ENCODE measurements at regions not wholly inside any gene's neighbourhood (a gene's known extent, or its start where the extent isn't known, plus 50 kb on each side); places are given as distances from the start of the nearest gene placed in this dataset.

DNA sequence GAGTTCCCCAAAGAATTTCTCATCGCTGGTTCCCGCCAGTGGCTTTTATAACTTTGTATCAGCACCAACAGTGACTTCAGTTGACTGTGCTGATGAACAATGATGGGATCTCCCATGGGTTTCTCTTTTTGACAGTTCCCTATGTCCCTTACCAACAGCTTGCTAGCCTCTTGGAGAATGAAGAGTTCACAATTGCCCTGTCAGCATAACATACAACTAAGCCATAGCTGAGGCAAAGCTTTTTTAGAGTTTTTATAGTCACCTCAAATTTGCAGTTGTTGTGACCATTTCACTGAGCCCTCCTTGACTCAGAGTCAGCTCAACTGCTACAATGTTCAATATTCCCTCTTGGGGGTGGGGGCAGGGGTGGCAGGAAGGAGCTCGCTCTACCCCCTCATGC, 179.8 kb downstream of the TFEC start:
- Histone ChIP-seq H3K79me2 (ENCODE audit: control insufficient read depth, insufficient read depth, low read length) (no peaks in the 10 kb centered on the region), H3K27ac (ENCODE audit: extremely low read depth, low read depth, low read length) (no peak overlapping the region), H3K9ac (ENCODE audit: insufficient read depth in 1 of 2, low read depth in 2 of 2, low read length in 2 of 2) (no peak overlapping the region), H3K4me3 (no peak overlapping the region), H3K4me1 (replicated peaks in 1 of 2; ENCODE audit: control insufficient read depth in 2 of 2, insufficient read depth in 2 of 2, low read length in 2 of 2) (no peaks in the 10 kb centered on the region), H3K36me3 (ENCODE audit: control insufficient read depth, insufficient read depth, low read length) (no peaks in the 10 kb centered on the region), H3K9me3 (replicated peaks; ENCODE audit: control insufficient read depth, insufficient read depth, low read depth, low read length) (no peaks in the 10 kb centered on the region), H3K4me2 (ENCODE audit: insufficient read depth, low read length) (no peak overlapping the region), H4K20me1 (replicated peaks; ENCODE audit: control insufficient read depth, insufficient read depth, low read length) (no peaks in the 10 kb centered on the region), H3K9me1 (ENCODE audit: control insufficient read depth, insufficient read depth, low read length) (no peaks in the 10 kb centered on the region), H3K27me3 (ENCODE audit: control insufficient read depth in 2 of 2, insufficient read depth in 2 of 2, low read length in 2 of 2) (no peaks in the 10 kb centered on the region), H2AFZ (ENCODE audit: low read depth, low read length) (no peak overlapping the region)
- ATAC-seq (no peak), FAIRE-seq (no peak), DNase-seq (ENCODE audit: extremely low read depth in 1 of 4, low spot score in 3 of 4) (no peak)
- TF ChIP-seq MAFG (tag; conservative IDR thresholded peaks at IDR 0.05), result 0 out of 2 replicates have a peak, but pooled peaks have one; percentile 13
- TF ChIP-seq ZSCAN32 (CRISPR knock-in tag; IDR thresholded peaks at IDR 0.05), result no peak
- peak; percentile 48 for TF ChIP-seq MAFK (IDR thresholded peaks at IDR 0.05; ENCODE audit: low read length)
- no peak for TF ChIP-seq ATF7 (IDR thresholded peaks at IDR 0.05)
- no peak for TF ChIP-seq SMAD4 (CRISPR knock-in tag; conservative IDR thresholded peaks at IDR 0.05)
- no peak for TF ChIP-seq NFE2 (IDR thresholded peaks at IDR 0.05; ENCODE audit: low read depth)
- TF ChIP-seq MAFF (IDR thresholded peaks at IDR 0.05; ENCODE audit: low read length), result peak; percentile 25; the same call in 1 of the 2 replicates
- TF ChIP-seq ZNF316 (IDR thresholded peaks at IDR 0.05), result 0 out of 2 replicates have a peak, but pooled peaks have one; percentile 11
- TF ChIP-seq, protein P1, sequence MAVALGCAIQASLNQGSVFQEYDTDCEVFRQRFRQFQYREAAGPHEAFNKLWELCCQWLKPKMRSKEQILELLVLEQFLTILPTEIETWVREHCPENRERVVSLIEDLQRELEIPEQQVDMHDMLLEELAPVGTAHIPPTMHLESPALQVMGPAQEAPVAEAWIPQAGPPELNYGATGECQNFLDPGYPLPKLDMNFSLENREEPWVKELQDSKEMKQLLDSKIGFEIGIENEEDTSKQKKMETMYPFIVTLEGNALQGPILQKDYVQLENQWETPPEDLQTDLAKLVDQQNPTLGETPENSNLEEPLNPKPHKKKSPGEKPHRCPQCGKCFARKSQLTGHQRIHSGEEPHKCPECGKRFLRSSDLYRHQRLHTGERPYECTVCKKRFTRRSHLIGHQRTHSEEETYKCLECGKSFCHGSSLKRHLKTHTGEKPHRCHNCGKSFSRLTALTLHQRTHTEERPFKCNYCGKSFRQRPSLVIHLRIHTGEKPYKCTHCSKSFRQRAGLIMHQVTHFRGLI (CRISPR knock-in tag; IDR thresholded peaks at IDR 0.05), result no peak
- TF ChIP-seq ZNF384 (IDR thresholded peaks at IDR 0.05; ENCODE audit: low read depth, low read length), result no peak
- 2% methylated on average over 3 of the region's 3 CpGs for WGBS (ENCODE audit: insufficient coverage, low coverage, missing lambda C conversion rate)
- POLR2A ChIA-PET, result no interaction called here
- intact Hi-C loops (cut with micrococcal nuclease), result no loop called here
- CTCF ChIA-PET (ENCODE audit: low intra/inter-chr PET ratio), result no interaction called here
- BruUV-seq (replicated peaks), result no TSS peak
- in situ Hi-C loops (cut with MboI), result no loop called here
